ENCODE measurements at regions not wholly inside any gene's neighbourhood (a gene's known extent, or its start where the extent isn't known, plus 50 kb on each side); places are given as distances from the start of the nearest gene placed in this dataset.

- TF ChIP-seq, protein P1, sequence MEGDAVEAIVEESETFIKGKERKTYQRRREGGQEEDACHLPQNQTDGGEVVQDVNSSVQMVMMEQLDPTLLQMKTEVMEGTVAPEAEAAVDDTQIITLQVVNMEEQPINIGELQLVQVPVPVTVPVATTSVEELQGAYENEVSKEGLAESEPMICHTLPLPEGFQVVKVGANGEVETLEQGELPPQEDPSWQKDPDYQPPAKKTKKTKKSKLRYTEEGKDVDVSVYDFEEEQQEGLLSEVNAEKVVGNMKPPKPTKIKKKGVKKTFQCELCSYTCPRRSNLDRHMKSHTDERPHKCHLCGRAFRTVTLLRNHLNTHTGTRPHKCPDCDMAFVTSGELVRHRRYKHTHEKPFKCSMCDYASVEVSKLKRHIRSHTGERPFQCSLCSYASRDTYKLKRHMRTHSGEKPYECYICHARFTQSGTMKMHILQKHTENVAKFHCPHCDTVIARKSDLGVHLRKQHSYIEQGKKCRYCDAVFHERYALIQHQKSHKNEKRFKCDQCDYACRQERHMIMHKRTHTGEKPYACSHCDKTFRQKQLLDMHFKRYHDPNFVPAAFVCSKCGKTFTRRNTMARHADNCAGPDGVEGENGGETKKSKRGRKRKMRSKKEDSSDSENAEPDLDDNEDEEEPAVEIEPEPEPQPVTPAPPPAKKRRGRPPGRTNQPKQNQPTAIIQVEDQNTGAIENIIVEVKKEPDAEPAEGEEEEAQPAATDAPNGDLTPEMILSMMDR (conservative IDR thresholded peaks at IDR 0.05; ENCODE audit: low read depth, low read length): no peak
- DNase-seq (ENCODE audit: low read depth): no peak
- no peak overlapping the region for H3K4me3 ChIP-seq (ENCODE audit: low read depth, low read length)
Measured at GRCh38 chr1:115217150-115218033, 120.7 kb downstream of the NGF start.

- TF ChIP-seq, protein P1 (conservative IDR thresholded peaks at IDR 0.05; ENCODE audit: low read depth, low read length): no peak
- DNase-seq (ENCODE audit: low read depth): no peak
- no peak overlapping the region for H3K4me3 ChIP-seq (ENCODE audit: low read depth, low read length)
Measured at GRCh38 chr1:115215703-115216521, 122.1 kb downstream of the NGF start.

GRCh38 chr1:115215110-115215509 lies 122.9 kb downstream of the NGF start:
- DNase-seq (ENCODE audit: low read depth): no peak
- TF ChIP-seq, protein P1 (conservative IDR thresholded peaks at IDR 0.05; ENCODE audit: low read depth, low read length): no peak
- H3K4me3 ChIP-seq (ENCODE audit: low read depth, low read length): no peak overlapping the region

DNA sequence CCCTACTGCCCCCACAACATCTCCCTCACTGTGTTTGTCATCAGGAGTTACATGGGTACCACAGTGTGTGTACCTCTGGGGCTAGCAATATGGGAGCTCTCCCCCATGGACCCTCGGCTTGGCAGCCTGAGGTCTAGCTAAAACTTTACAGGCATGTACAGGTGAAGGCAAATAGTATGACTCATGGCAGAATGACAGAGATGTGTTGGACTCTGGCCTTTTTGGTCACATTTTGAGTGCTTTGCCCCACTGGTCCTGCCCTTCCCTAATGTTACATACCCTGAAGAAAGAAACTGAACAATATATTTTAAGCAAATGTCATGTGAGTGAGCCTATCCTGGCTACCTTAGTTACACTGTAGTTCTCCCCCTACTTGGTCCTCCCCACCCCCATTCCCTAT lies 124.0 kb downstream of the NGF start:
- DNase-seq (ENCODE audit: low read depth): no peak
- TF ChIP-seq, protein P1 (conservative IDR thresholded peaks at IDR 0.05; ENCODE audit: low read depth, low read length): no peak
- H3K4me3 ChIP-seq (ENCODE audit: low read depth, low read length): no peak overlapping the region

GRCh38 chr1:115213130-115213529 lies 123.8 kb upstream of the TSPAN2 start:
- DNase-seq (ENCODE audit: low read depth): no peak
- H3K4me3 ChIP-seq (ENCODE audit: low read depth, low read length): no peak overlapping the region
- TF ChIP-seq, protein P1 (conservative IDR thresholded peaks at IDR 0.05; ENCODE audit: low read depth, low read length): no peak

DNA sequence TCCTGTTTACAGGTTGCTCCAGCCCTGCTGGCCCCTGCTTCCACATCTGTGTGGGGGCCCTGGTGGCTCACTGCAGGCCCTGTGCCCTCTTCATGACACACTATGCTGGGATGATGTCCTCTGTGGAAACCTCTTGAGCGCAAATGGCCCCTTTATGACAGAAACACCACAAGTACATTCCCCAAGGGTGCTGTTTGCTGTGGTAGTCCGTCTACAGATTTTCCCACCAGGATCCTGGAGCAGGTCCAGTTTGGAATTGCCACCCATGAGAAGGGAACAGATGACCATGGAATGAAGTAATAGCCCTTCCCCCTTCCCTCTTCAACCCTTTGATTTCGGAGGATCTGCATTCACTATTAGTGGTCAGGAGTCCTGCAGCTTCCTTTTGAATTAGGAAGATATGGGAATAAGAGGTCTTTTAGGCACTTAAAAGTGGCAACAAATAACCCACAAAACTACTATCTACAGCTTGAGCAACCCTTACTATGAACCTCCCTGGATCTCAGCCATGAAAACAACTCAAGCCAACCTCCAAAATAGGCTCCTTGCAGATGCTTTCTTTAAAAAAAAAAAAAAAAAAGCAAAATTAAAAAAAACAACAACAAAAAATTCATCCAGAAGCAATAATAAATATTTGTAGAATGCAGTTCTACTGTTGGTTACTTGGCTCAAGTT lies 121.9 kb upstream of the TSPAN2 start:
- no peak overlapping the region for H3K4me3 ChIP-seq (ENCODE audit: low read depth, low read length)
- no peak for DNase-seq (ENCODE audit: low read depth)
- TF ChIP-seq, protein P1 (conservative IDR thresholded peaks at IDR 0.05; ENCODE audit: low read depth, low read length): no peak

Measured in epithelial cell of proximal tubule (primary cell).